H1 (cell line): ENCODE measurements at regions not wholly inside any gene's neighbourhood (a gene's known extent, or its start where the extent isn't known, plus 50 kb on each side); places are given as distances from the start of the nearest gene placed in this dataset.

Experiments used
- CTCF ChIA-PET: fragments of 300-600 bp; sonication (Branson Sonifier 250); formaldehyde crosslinking; loops from one replicate; lab custom pipeline; 2021; ENCODE audit not compliant: partially characterized antibody; lab: Charles Lee
- POLR2A ChIA-PET: fragments of 300-600 bp; sonication (Branson Sonifier 250); formaldehyde crosslinking; loops from one replicate; lab custom pipeline; 2021; ENCODE audit warnings: inconsistent platforms; ENCODE audit not compliant: partially characterized antibody; lab: Charles Lee
- DNase-seq, 2 experiments: peaks; one replicate each; pipeline versions ENCODE4 v3.0.0 to v3.0.0-alpha.2; 2010 to 2022; ENCODE audit warnings: low spot score in 2 of 2, low read depth in 1 of 2, mixed read lengths in 1 of 2
- FAIRE-seq: peaks from 2 replicates; lab custom pipeline; 2011; peaks lifted over from hg19 to GRCh38; lab: Jason Lieb, UNC
- H2AFZ ChIP-seq: 2 replicates; pipeline ENCODE4 v1.8.1; 2012; ENCODE audit warnings: low read length, inconsistent platforms
- H2AK5ac ChIP-seq: 2 replicates; pipeline ENCODE4 v1.6.1; 2013; ENCODE audit warnings: low read depth, low read length
- H2BK120ac ChIP-seq: replicated peaks from 2 replicates; pipeline ENCODE3; 2013; ENCODE audit warnings: low read depth, low read length, inconsistent platforms
- H2BK12ac ChIP-seq: 2 replicates; pipeline ENCODE4 v1.6.1; 2013; ENCODE audit warnings: low read depth, low read length
- H2BK15ac ChIP-seq: 2 replicates; pipeline ENCODE4 v1.6.1; 2013; ENCODE audit warnings: low read length
- H2BK20ac ChIP-seq: 2 replicates; pipeline ENCODE4 v1.6.1; 2013; ENCODE audit warnings: low read length
- H2BK5ac ChIP-seq: 2 replicates; pipeline ENCODE4 v1.6.1; 2013; ENCODE audit warnings: low read depth, low read length
- H3K14ac ChIP-seq: 2 replicates; pipeline ENCODE4 v1.6.1; 2013; ENCODE audit warnings: inconsistent platforms; ENCODE audit not compliant: insufficient read length
- H3K18ac ChIP-seq: 2 replicates; pipeline ENCODE4 v1.6.1; 2013; ENCODE audit warnings: low read length; ENCODE audit errors: extremely low read depth
- H3K23ac ChIP-seq: 2 replicates; pipeline ENCODE4 v1.6.1; 2013; ENCODE audit warnings: inconsistent platforms; ENCODE audit not compliant: insufficient read length
- H3K23me2 ChIP-seq: 2 replicates; pipeline ENCODE4 v1.6.1; 2013; ENCODE audit warnings: low read depth, low read length
- H3K27ac ChIP-seq: 2 replicates; pipeline ENCODE4 v1.6.1; 2011; ENCODE audit warnings: low read depth, low read length, inconsistent platforms
- H3K27me3 ChIP-seq, 4 experiments: replicated peaks in 1 of 4; 1 replicate in 1 of 4; 2 replicates in 3 of 4; pipeline versions ENCODE4 v1.6.1 to v1.8.1; 2011 to 2013; ENCODE audit warnings: low read length in 3 of 4, mild to moderate bottlenecking in 3 of 4, inconsistent platforms in 2 of 4, mixed read lengths in 2 of 4, moderate library complexity in 1 of 4; ENCODE audit not compliant: control insufficient read depth in 3 of 4, insufficient read depth in 3 of 4; ENCODE audit errors: extremely low read depth in 1 of 4
- H3K36me3 ChIP-seq, 4 experiments: 2 replicates each; pipeline versions ENCODE4 v1.6.1 to v1.8.1; 2011 to 2013; ENCODE audit warnings: mild to moderate bottlenecking in 4 of 4, low read length in 3 of 4, moderate library complexity in 2 of 4, control low read depth in 1 of 4, inconsistent platforms in 1 of 4; ENCODE audit not compliant: insufficient read depth in 4 of 4, control insufficient read depth in 2 of 4
- H3K4ac ChIP-seq: replicated peaks from 2 replicates; pipeline ENCODE3; 2013; ENCODE audit warnings: low read length, low read depth, mixed read lengths, inconsistent platforms; ENCODE audit not compliant: insufficient read length
- H3K4me1 ChIP-seq, 4 experiments: replicated peaks in 1 of 4; 1 replicate in 1 of 4; 2 replicates in 3 of 4; pipeline versions ENCODE4 v1.6.1 to v1.8.1; 2011 to 2013; ENCODE audit warnings: low read length in 3 of 4, inconsistent platforms in 2 of 4, mixed read lengths in 1 of 4; ENCODE audit not compliant: insufficient read depth in 4 of 4, control insufficient read depth in 3 of 4
- H3K4me2 ChIP-seq, 2 experiments: 2 replicates each; pipeline versions ENCODE4 v1.6.1 to v1.8.1; 2011 to 2013; ENCODE audit warnings: low read depth in 2 of 2, low read length in 2 of 2, control low read depth in 1 of 2, inconsistent platforms in 1 of 2, mild to moderate bottlenecking in 1 of 2; ENCODE audit not compliant: insufficient read depth in 1 of 2
- H3K4me3 ChIP-seq, 4 experiments: fragments of 200-600, 300-600 bp in 1 of 4; sonication (generic), shearing (Covaris generic), sonication (Bioruptor Twin) in 1 of 4; 2 replicates each; pipeline versions ENCODE4 v1.5.1 to v1.8.1; 2011 to 2016; ENCODE audit warnings: low read length in 4 of 4, low read depth in 3 of 4, control low read depth in 2 of 4, inconsistent platforms in 2 of 4, mild to moderate bottlenecking in 2 of 4, mixed read lengths in 1 of 4, moderate library complexity in 1 of 4; ENCODE audit not compliant: insufficient read depth in 2 of 4; ENCODE audit errors: extremely low read depth in 1 of 4
- H3K56ac ChIP-seq: replicated peaks from 2 replicates; pipeline ENCODE3; 2013; ENCODE audit warnings: low read depth, mild to moderate bottlenecking, mixed read lengths, low read length, inconsistent platforms; ENCODE audit not compliant: insufficient read length
- H3K79me1 ChIP-seq: 2 replicates; pipeline ENCODE4 v1.6.1; 2013; ENCODE audit warnings: low read depth, low read length, control low read depth
- H3K79me2 ChIP-seq, 2 experiments: 2 replicates each; pipeline versions ENCODE4 v1.6.1 to v1.8.1; 2012 to 2013; ENCODE audit warnings: low read length in 2 of 2, mild to moderate bottlenecking in 2 of 2, inconsistent platforms in 1 of 2; ENCODE audit not compliant: insufficient read depth in 2 of 2, control insufficient read depth in 1 of 2
- H3K9ac ChIP-seq, 4 experiments: replicated peaks in 1 of 4; 1 replicate in 1 of 4; 2 replicates in 3 of 4; pipeline versions ENCODE4 v1.6.1 to v1.8.1; 2011 to 2013; ENCODE audit warnings: low read depth in 3 of 4, low read length in 3 of 4, control low read depth in 2 of 4, mild to moderate bottlenecking in 2 of 4, moderate library complexity in 2 of 4, inconsistent platforms in 1 of 4; ENCODE audit errors: extremely low read depth in 1 of 4
- H3K9me3 ChIP-seq, 2 experiments: 2 replicates each; pipeline versions ENCODE4 v1.6.1 to v1.8.1; 2012 to 2013; ENCODE audit warnings: mild to moderate bottlenecking in 2 of 2, moderate library complexity in 2 of 2, control low read depth in 1 of 2, inconsistent platforms in 1 of 2, low read depth in 1 of 2, low read length in 1 of 2, mixed read lengths in 1 of 2; ENCODE audit not compliant: insufficient read depth in 2 of 2
- H4K20me1 ChIP-seq, 2 experiments: replicated peaks in 1 of 2; 2 replicates each; pipeline versions ENCODE3 to v1.8.1; 2011 to 2013; ENCODE audit warnings: inconsistent platforms in 2 of 2, low read length in 2 of 2, mild to moderate bottlenecking in 1 of 2; ENCODE audit not compliant: insufficient read depth in 2 of 2, control insufficient read depth in 1 of 2
- H4K5ac ChIP-seq: 2 replicates; pipeline ENCODE4 v1.6.1; 2013; ENCODE audit warnings: low read length, low read depth, mixed read lengths, inconsistent platforms; ENCODE audit not compliant: insufficient read length
- H4K8ac ChIP-seq: 2 replicates; pipeline ENCODE4 v1.8.0; 2013; ENCODE audit warnings: mild to moderate bottlenecking, moderate library complexity, low read length, inconsistent platforms; ENCODE audit not compliant: insufficient read depth; ENCODE audit errors: extremely low read depth
- H4K91ac ChIP-seq: replicated peaks from 2 replicates; pipeline ENCODE3; 2013; ENCODE audit warnings: low read length, mixed read lengths, inconsistent platforms; ENCODE audit not compliant: insufficient read length
- BACH1 ChIP-seq: IDR thresholded peaks from 2 replicates; pipeline ENCODE4 v1.6.1; 2012; ENCODE audit warnings: low read length, improper control_type of control experiment
- KDM1A ChIP-seq: fragments of 200-600, 300-600 bp; sonication (generic); IDR thresholded peaks from 2 replicates; pipeline ENCODE4 v1.7.1; 2016; ENCODE audit warnings: mild to moderate bottlenecking, low read length, borderline replicate concordance
- NANOG ChIP-seq: IDR thresholded peaks from 2 replicates; pipeline ENCODE4 v1.6.1; 2011; ENCODE audit warnings: low read length, low read depth, mild to moderate bottlenecking, inconsistent platforms; ENCODE audit not compliant: insufficient read depth, poor library complexity, severe bottlenecking
- POLR2A ChIP-seq, 2 experiments: IDR thresholded peaks; 1 replicate in 1 of 2; 2 replicates in 1 of 2; pipeline ENCODE4 v1.6.1; 2011; ENCODE audit warnings: low read depth in 2 of 2, low read length in 2 of 2, mild to moderate bottlenecking in 2 of 2; ENCODE audit errors: control extremely low read depth in 1 of 2
- SIN3A ChIP-seq, 2 experiments: IDR thresholded peaks in 1 of 2; conservative IDR thresholded peaks in 1 of 2; 2 replicates each; pipeline ENCODE4 v1.6.1; 2011 to 2012; ENCODE audit warnings: low read length in 2 of 2, improper control_type of control experiment in 1 of 2, low read depth in 1 of 2, mild to moderate bottlenecking in 1 of 2
- SP1 ChIP-seq: IDR thresholded peaks from 2 replicates; pipeline ENCODE4 v1.6.1; 2011; ENCODE audit warnings: low read depth, low read length
- SP4 ChIP-seq: IDR thresholded peaks from 2 replicates; pipeline ENCODE4 v1.6.1; 2012; ENCODE audit warnings: low read length, inconsistent platforms
- TBP ChIP-seq: IDR thresholded peaks from 2 replicates; pipeline ENCODE4 v1.6.1; 2011; ENCODE audit warnings: low read depth, low read length, improper control_type of control experiment
- TEAD4 ChIP-seq: IDR thresholded peaks from 2 replicates; pipeline ENCODE4 v1.6.1; 2012; ENCODE audit warnings: low read depth, low read length, inconsistent platforms, mixed read lengths
- WGBS, 2 experiments: shearing (Covaris generic) in 1 of 2; methylation state at CpG; one replicate each; pipeline versions ENCODE4 v1.1.6 to v1.1.7; 2013 to 2015; ENCODE audit warnings: low lambda C conversion rate in 2 of 2, mixed read lengths in 2 of 2, inconsistent platforms in 1 of 2, low coverage in 1 of 2, missing lambda C conversion rate in 1 of 2; ENCODE audit not compliant: insufficient replicate concordance in 2 of 2, insufficient coverage in 1 of 2, insufficient read length in 1 of 2; ENCODE audit errors: extremely low coverage in 1 of 2, missing lambda C conversion rate in 1 of 2; 5-methylcytosine and 5-hydroxymethylcytosine counted together

GRCh38 chr6:41470029-41470330, 76.2 kb upstream of the FOXP4 start:
- Histone ChIP-seq H3K14ac (no peak overlapping the region), H3K4me2 (peak overlapping the region; percentile 86 to 95), H3K23me2 (peaks cover 15% of the 10 kb centered on the region; the same call in 1 of the 2 replicates), H3K9ac (no peak overlapping the region), H2BK15ac (no peak overlapping the region), H2AK5ac (no peak overlapping the region), H3K18ac (peak overlapping the region; percentile 87), H3K9me3 (no peaks in the 10 kb centered on the region), H2AFZ (no peak overlapping the region), H3K4me1 (peaks cover 21 to 29% (median 23%) of the 10 kb centered on the region in 4 experiments), H3K4me3 (peak overlapping the region; percentile 31 to 64 (median 43)), H4K91ac (peak overlapping the region; percentile 34), H4K8ac (no peak overlapping the region), H4K5ac (no peak overlapping the region), H3K27me3 (peaks cover 15 to 63% (median 56%) of the 10 kb centered on the region in 4 experiments), H2BK12ac (peak overlapping the region; percentile 22; the same call in 1 of the 2 replicates), H4K20me1 (no peaks in the 10 kb centered on the region), H2BK5ac (no peak overlapping the region), H2BK120ac (no peak overlapping the region), H3K27ac (no peak overlapping the region), H3K79me1 (no peaks in the 10 kb centered on the region), H3K23ac (no peak overlapping the region), H2BK20ac (no peak overlapping the region), H3K36me3 (no peaks in the 10 kb centered on the region), H3K79me2 (no peaks in the 10 kb centered on the region), H3K56ac (no peak overlapping the region), H3K4ac (no peak overlapping the region)
- ChIA-PET CTCF (interaction anchor here (0.9 to 4.5 kb wide), 12 partner anchors 11 to 132 kb away, joined by 3 to 17 read pairs (median 4); no protein-coding TSS in a partner anchor), POLR2A (interaction anchor here (0.7 to 2.3 kb wide), 12 partner anchors 8 to 203 kb away, joined by 3 to 7 read pairs (median 3); no protein-coding TSS in a partner anchor)
- WGBS, 2 experiments = 1% methylated on average over 22 of the region's 23 CpGs; no CpG with 5 or more reads in 1 of the 2 experiments
- FAIRE-seq (no peak), DNase-seq (no peak)
- TF ChIP-seq SP4 (no peak), KDM1A (no peak), TEAD4 (peak; percentile 47; the same call in 1 of the 2 replicates), SIN3A (conservative IDR thresholded peaks at IDR 0.05 in 1 of 2, IDR thresholded peaks at IDR 0.05 in 1 of 2; ENCODE audit: low read depth in 1 of 2, low read length in 2 of 2) (peak in 1 of 2 experiments; percentile 14; a peak in 1 of 4 replicates), BACH1 (0 out of 2 replicates have a peak, but pooled peaks have one; percentile 7), POLR2A (IDR thresholded peaks at IDR 0.05; ENCODE audit: control extremely low read depth in 1 of 2, low read depth in 2 of 2, low read length in 2 of 2) (no peak), SP1 (no peak), NANOG (no peak), TBP (no peak)
